ENCODE measurements at regions not wholly inside any gene's neighbourhood (a gene's known extent, or its start where the extent isn't known, plus 50 kb on each side); places are given as distances from the start of the nearest gene placed in this dataset.

DNA sequence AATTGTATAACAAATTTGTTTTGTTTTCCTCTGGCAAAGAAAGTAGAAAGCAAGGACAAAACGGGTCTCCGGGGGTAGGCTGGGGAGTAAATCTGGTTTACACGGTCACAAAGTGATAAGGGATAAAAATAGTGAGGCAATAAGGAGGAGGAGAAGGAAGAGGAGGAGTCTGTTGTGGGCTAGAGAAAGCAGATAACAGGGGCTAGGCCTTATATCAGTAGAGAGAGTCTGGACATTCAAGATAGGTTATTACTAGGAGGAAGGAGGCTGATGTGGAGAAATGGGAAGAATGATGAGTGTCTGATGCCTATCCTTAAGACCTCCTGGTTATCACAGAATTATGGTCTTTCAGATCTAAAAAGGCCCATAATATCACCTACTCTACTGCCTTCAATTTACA lies 83.2 kb upstream of the SSTR1 start:
- Histone ChIP-seq H2AFZ (ENCODE audit: low read length) (peak overlapping the region; percentile 45; the same call in 1 of the 2 replicates), H3F3A (ENCODE audit: low read depth) (peaks cover 16% of the 10 kb centered on the region; the same call in 1 of the 2 replicates), H3K9ac (ENCODE audit: low read depth, low read length, poor library complexity, severe bottlenecking) (peak overlapping the region; percentile 74), H3K27me3 (ENCODE audit: insufficient read depth, low read length, poor library complexity, severe bottlenecking) (no peaks in the 10 kb centered on the region), H3K9me2 (replicated peaks; ENCODE audit: low read depth, low read length) (no peaks in the 10 kb centered on the region), H3K36me3 (ENCODE audit: insufficient read depth, low read length) (no peaks in the 10 kb centered on the region), H4K20me1 (ENCODE audit: insufficient read depth, low read length, poor library complexity, severe bottlenecking) (no peaks in the 10 kb centered on the region), H3K4me3 (ENCODE audit: low read length, poor library complexity, severe bottlenecking) (peak overlapping the region; percentile 56), H3K79me2 (ENCODE audit: insufficient read depth, low read length) (no peaks in the 10 kb centered on the region), H3K4me2 (ENCODE audit: low read depth, low read length, poor library complexity, severe bottlenecking) (peak overlapping the region; percentile 78), H3K4me1 (ENCODE audit: insufficient read depth, low read length, poor library complexity, severe bottlenecking) (peaks cover 82% of the 10 kb centered on the region), H3K9me3 (ENCODE audit: insufficient read depth, low read depth, low read length) (no peaks in the 10 kb centered on the region)
- TF ChIP-seq CTCF (conservative IDR thresholded peaks at IDR 0.05; ENCODE audit: low read length) (no peak), EZH2phosphoT487 (IDR thresholded peaks at IDR 0.05; ENCODE audit: borderline replicate concordance) (no peak)

- Histone ChIP-seq H3K27me3 (ENCODE audit: insufficient read depth, low read length, poor library complexity, severe bottlenecking) (no peaks in the 10 kb centered on the region), H3F3A (ENCODE audit: low read depth) (peaks cover 16% of the 10 kb centered on the region; the same call in 1 of the 2 replicates), H3K79me2 (ENCODE audit: insufficient read depth, low read length) (no peaks in the 10 kb centered on the region), H3K36me3 (ENCODE audit: insufficient read depth, low read length) (no peaks in the 10 kb centered on the region), H3K4me3 (ENCODE audit: low read length, poor library complexity, severe bottlenecking) (peak overlapping the region; percentile 56), H3K9me3 (ENCODE audit: insufficient read depth, low read depth, low read length) (no peaks in the 10 kb centered on the region), H3K4me2 (ENCODE audit: low read depth, low read length, poor library complexity, severe bottlenecking) (peak overlapping the region; percentile 78), H3K4me1 (ENCODE audit: insufficient read depth, low read length, poor library complexity, severe bottlenecking) (peaks cover 78% of the 10 kb centered on the region), H3K9me2 (replicated peaks; ENCODE audit: low read depth, low read length) (no peaks in the 10 kb centered on the region), H2AFZ (ENCODE audit: low read length) (peak overlapping the region; percentile 40), H3K9ac (ENCODE audit: low read depth, low read length, poor library complexity, severe bottlenecking) (peak overlapping the region; percentile 74), H4K20me1 (ENCODE audit: insufficient read depth, low read length, poor library complexity, severe bottlenecking) (no peaks in the 10 kb centered on the region)
- TF ChIP-seq EZH2phosphoT487 (IDR thresholded peaks at IDR 0.05; ENCODE audit: borderline replicate concordance) (no peak), CTCF (conservative IDR thresholded peaks at IDR 0.05; ENCODE audit: low read length) (no peak)
These were observed 82.1 kb upstream of the SSTR1 start for GRCh38 chr14:38125481-38126037.

- peaks cover 60% of the 10 kb centered on the region for H3K4me1 ChIP-seq (ENCODE audit: insufficient read depth, low read length, poor library complexity, severe bottlenecking)
- peaks cover 16% of the 10 kb centered on the region; the same call in 1 of the 2 replicates for H3F3A ChIP-seq (ENCODE audit: low read depth)
- H3K36me3 ChIP-seq (ENCODE audit: insufficient read depth, low read length), result no peaks in the 10 kb centered on the region
- H4K20me1 ChIP-seq (ENCODE audit: insufficient read depth, low read length, poor library complexity, severe bottlenecking), result no peaks in the 10 kb centered on the region
- no peak for TF ChIP-seq CTCF (conservative IDR thresholded peaks at IDR 0.05; ENCODE audit: low read length)
- no peaks in the 10 kb centered on the region for H3K9me2 ChIP-seq (replicated peaks; ENCODE audit: low read depth, low read length)
- peak overlapping the region; percentile 28; the same call in 1 of the 2 replicates for H2AFZ ChIP-seq (ENCODE audit: low read length)
- no peak overlapping the region for H3K4me2 ChIP-seq (ENCODE audit: low read depth, low read length, poor library complexity, severe bottlenecking)
- no peak overlapping the region for H3K9ac ChIP-seq (ENCODE audit: low read depth, low read length, poor library complexity, severe bottlenecking)
- no peaks in the 10 kb centered on the region for H3K79me2 ChIP-seq (ENCODE audit: insufficient read depth, low read length)
- H3K27me3 ChIP-seq (ENCODE audit: insufficient read depth, low read length, poor library complexity, severe bottlenecking), result no peaks in the 10 kb centered on the region
- H3K4me3 ChIP-seq (ENCODE audit: low read length, poor library complexity, severe bottlenecking), result no peak overlapping the region
- no peaks in the 10 kb centered on the region for H3K9me3 ChIP-seq (ENCODE audit: insufficient read depth, low read depth, low read length)
These were observed 80.3 kb upstream of the SSTR1 start for GRCh38 chr14:38127356-38127755.

Measured in Loucy (cell line).